ENCODE measurements at regions not wholly inside any gene's neighbourhood (a gene's known extent, or its start where the extent isn't known, plus 50 kb on each side); places are given as distances from the start of the nearest gene placed in this dataset.

GRCh38 chr14:54207476-54208462 is 189.0 kb upstream of the CDKN3 start:
- TF ChIP-seq CTCF (conservative IDR thresholded peaks at IDR 0.05) (no peak), EZH2 (IDR thresholded peaks at IDR 0.05; ENCODE audit: low read depth) (no peak)
